Erythroblast (primary cell): ENCODE measurements at regions not wholly inside any gene's neighbourhood (a gene's known extent, or its start where the extent isn't known, plus 50 kb on each side); places are given as distances from the start of the nearest gene placed in this dataset.

Source experiments
- GATA1 ChIP-seq: IDR thresholded peaks from 2 replicates; pipeline ENCODE4 v1.6.1; 2011; ENCODE audit warnings: low read depth, mild to moderate bottlenecking, control low read depth, low read length, moderate library complexity
- POLR2A ChIP-seq: IDR thresholded peaks from 2 replicates; pipeline ENCODE4 v1.6.1; 2011; ENCODE audit warnings: mild to moderate bottlenecking, low read length

DNA sequence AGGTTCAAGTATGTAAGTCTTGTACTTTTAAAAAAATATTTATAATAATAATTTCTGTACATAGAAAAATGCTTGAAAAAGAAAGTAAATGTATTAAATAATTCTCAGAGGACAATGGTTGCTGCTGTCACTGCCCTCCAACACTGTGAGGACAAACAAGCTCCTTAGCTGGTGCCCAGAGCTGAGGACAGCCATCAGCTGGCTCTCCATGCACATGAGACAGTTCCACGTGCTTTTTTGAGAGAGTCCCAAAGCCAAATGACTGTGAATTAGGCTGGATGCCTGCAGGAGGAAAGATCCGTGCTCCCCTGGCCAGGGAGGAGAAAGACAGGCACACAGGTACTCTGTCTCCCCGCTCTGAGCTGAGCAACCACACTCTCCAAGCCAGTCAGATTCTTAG is 115.5 kb upstream of the IRX5 start:
- no peak for TF ChIP-seq POLR2A
- no peak for TF ChIP-seq GATA1
